ENCODE measurements at regions not wholly inside any gene's neighbourhood (a gene's known extent, or its start where the extent isn't known, plus 50 kb on each side); places are given as distances from the start of the nearest gene placed in this dataset.

DNA sequence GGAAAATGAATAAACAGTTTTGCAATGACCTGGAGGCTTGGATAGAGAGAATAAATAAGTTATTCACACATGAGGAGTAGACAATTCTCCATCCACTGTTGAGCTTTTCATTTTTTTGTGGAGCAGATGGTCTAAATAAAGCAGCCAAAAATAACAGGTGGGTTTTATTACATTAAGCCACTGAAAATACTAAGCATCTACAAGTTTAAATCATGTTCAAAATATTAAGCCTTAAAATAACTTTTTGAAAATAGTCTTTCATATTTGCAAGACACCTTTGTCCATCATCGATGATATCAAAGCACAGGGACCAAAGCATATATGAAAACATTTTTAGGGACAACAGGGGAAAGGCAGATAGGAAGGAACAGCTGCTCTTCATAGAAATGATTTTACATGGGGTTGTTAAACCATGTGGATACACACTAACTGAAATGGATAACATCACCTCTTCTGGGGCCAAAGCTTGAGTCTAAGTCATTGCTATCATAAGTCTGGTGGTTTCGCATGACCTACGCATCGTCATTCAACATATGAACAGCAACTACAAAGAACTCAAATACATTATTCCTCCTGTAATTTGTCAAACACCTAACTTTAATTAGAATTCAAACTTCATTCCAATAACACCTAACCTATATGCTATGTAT lies 197.6 kb upstream of the CHST9 start:
- TF ChIP-seq POLR2A (IDR thresholded peaks at IDR 0.05; ENCODE audit: low read depth, low read length) = no peak
- DNase-seq (ENCODE audit: insufficient read length) (no peak), FAIRE-seq (no peak)

DNA sequence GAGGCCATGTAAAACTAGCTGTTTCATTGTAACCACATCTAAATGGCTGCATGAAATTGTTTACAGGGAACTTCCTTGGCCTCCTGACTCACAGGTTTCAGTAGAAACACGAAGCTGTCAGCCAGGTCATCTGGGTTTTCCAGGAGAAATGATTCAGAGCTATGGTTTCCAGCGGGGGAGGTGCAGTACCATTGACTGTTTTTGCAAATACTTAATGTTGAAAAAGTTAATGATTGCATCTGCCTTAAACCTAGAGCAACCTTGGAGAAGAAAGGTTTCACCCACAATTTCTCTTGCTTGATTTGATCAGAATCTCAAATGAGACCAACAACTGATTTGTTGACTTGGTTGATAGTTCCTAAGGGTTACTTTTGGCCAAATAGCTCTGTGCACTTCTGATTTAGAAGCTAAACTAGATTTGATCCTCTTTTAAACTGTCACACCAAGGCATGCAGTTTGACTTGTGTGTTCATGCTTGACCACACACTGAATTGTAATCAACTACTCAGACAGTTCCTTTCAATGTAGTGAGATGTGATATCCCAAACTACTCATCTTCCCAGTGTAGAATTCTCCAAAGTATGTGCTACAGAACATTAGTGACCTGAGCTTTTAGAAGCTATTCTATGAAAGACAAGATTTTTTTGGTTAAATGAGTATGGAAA lies 193.5 kb upstream of the CHST9 start:
- no peak for TF ChIP-seq POLR2A (IDR thresholded peaks at IDR 0.05; ENCODE audit: low read depth, low read length)
- no peak for TF ChIP-seq TAF1 (IDR thresholded peaks at IDR 0.05; ENCODE audit: borderline replicate concordance, low read depth, low read length)
- no peak for TF ChIP-seq POLR2AphosphoS5 (IDR thresholded peaks at IDR 0.05; ENCODE audit: low read depth, low read length)
- DNase-seq (ENCODE audit: insufficient read length) (no peak), FAIRE-seq (no peak)

DNA sequence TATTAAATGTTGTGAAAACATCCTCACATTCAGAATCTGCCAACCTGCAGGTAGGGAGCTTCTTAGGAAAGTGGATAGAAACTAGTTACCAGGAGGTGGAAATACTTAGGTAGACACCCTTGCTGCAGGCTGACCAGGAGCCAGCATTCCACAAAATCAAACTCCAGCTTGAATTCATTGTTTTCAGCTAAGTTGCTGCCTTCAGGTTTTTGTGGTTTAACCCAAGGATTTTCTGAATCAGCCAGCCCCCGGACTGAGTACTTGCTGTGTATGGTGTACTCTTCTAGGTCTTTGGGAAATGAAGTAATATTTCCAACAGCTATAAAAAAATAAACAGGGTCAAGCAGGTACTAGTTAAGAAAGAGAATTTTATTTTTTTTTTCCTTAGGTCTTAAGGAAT lies 192.1 kb upstream of the CHST9 start:
- DNase-seq (ENCODE audit: insufficient read length) (no peak), FAIRE-seq (no peak)
- TF ChIP-seq TAF1 (IDR thresholded peaks at IDR 0.05; ENCODE audit: borderline replicate concordance, low read depth, low read length) = no peak

GRCh38 chr18:27372386-27372785 lies 187.3 kb upstream of the CHST9 start:
- no peak for DNase-seq (ENCODE audit: insufficient read length)
- FAIRE-seq = no peak
- TF ChIP-seq POLR2A (IDR thresholded peaks at IDR 0.05; ENCODE audit: low read depth, low read length) (no peak), POLR2AphosphoS5 (IDR thresholded peaks at IDR 0.05; ENCODE audit: low read depth, low read length) (no peak), TAF1 (IDR thresholded peaks at IDR 0.05; ENCODE audit: borderline replicate concordance, low read depth, low read length) (no peak)

GRCh38 chr18:27366665-27367064 lies 181.6 kb upstream of the CHST9 start:
- TF ChIP-seq TAF1 (IDR thresholded peaks at IDR 0.05; ENCODE audit: borderline replicate concordance, low read depth, low read length) = no peak
- no peak for DNase-seq (ENCODE audit: insufficient read length)
- FAIRE-seq = no peak

GRCh38 chr18:27366151-27366550 lies 181.0 kb upstream of the CHST9 start:
- no peak for TF ChIP-seq POLR2A (IDR thresholded peaks at IDR 0.05; ENCODE audit: low read depth, low read length)
- TF ChIP-seq TAF1 (IDR thresholded peaks at IDR 0.05; ENCODE audit: borderline replicate concordance, low read depth, low read length) = no peak
- no peak for TF ChIP-seq POLR2AphosphoS5 (IDR thresholded peaks at IDR 0.05; ENCODE audit: low read depth, low read length)
- FAIRE-seq (no peak), DNase-seq (ENCODE audit: insufficient read length) (no peak)

DNA sequence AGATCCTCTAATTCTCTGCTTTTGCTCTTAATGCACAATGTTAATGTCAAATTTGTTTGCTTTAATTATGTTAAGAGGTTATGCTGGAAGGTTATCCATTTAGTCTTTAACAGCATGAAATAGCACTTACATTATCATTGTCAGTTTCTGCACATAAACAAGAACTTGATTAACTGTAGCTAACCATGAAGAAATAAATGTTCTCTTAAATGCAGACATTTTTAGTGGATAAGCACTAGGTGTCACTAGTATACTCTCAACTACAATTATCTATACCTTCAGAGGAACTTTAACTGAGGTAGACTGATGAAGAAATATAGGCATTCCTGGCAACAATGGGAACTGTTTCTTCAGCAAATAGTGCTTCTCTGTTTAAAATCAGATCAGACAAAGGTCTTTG lies 178.8 kb upstream of the CHST9 start:
- TF ChIP-seq TAF1 (IDR thresholded peaks at IDR 0.05; ENCODE audit: borderline replicate concordance, low read depth, low read length) = no peak
- TF ChIP-seq POLR2A (IDR thresholded peaks at IDR 0.05; ENCODE audit: low read depth, low read length) = no peak
- no peak for TF ChIP-seq POLR2AphosphoS5 (IDR thresholded peaks at IDR 0.05; ENCODE audit: low read depth, low read length)
- DNase-seq (ENCODE audit: insufficient read length) (no peak), FAIRE-seq (no peak)

DNA sequence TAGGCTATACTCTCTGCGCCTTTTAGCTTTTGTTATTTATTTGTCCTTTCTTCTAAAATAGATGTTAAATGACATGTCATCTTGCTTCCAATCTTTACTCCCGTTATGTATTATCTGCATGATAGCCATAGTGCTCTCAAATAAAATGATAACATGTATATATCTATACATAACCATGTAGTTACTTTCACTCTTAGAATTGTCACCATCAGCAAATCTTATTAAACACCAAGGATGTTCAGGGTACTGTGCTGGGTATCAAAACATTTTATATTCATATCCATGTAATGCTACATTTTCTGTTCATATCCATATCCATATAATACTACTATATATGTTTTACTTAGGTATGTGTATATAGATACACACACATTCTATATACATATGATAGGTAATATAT lies 176.4 kb upstream of the CHST9 start:
- TF ChIP-seq POLR2AphosphoS5 (IDR thresholded peaks at IDR 0.05; ENCODE audit: low read depth, low read length) (no peak), TAF1 (IDR thresholded peaks at IDR 0.05; ENCODE audit: borderline replicate concordance, low read depth, low read length) (no peak), POLR2A (IDR thresholded peaks at IDR 0.05; ENCODE audit: low read depth, low read length) (no peak)
- DNase-seq (ENCODE audit: insufficient read length) = no peak
- FAIRE-seq = no peak

DNA sequence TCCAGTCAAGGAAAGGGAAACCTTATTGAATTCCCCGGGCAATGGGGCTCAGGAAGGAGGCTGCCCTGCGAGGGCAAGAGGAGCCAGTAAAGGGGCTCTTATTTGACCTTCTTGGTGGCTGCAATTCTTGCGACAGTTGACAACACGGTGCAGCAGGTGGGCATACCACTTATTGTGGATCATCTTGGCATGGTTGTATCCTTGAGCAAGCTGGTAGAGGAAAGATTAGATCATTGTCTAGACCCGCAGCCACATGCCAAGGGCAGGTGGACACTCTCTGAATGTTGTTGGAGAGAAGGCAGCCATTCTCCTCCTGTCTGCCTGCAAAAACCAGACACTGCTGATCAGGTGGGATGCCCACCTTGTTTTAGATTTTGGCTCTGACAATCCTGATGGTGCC lies 170.2 kb upstream of the CHST9 start:
- TF ChIP-seq POLR2AphosphoS5 (IDR thresholded peaks at IDR 0.05; ENCODE audit: low read depth, low read length) = no peak
- TF ChIP-seq POLR2A (IDR thresholded peaks at IDR 0.05; ENCODE audit: low read depth, low read length) = no peak
- TF ChIP-seq TAF1 (IDR thresholded peaks at IDR 0.05; ENCODE audit: borderline replicate concordance, low read depth, low read length) = no peak
- DNase-seq (ENCODE audit: insufficient read length) = no peak
- FAIRE-seq = no peak

GRCh38 chr18:27353273-27353672 lies 168.2 kb upstream of the CHST9 start:
- DNase-seq (ENCODE audit: insufficient read length) = no peak
- no peak for TF ChIP-seq POLR2A (IDR thresholded peaks at IDR 0.05; ENCODE audit: low read depth, low read length)
- TF ChIP-seq TAF1 (IDR thresholded peaks at IDR 0.05; ENCODE audit: borderline replicate concordance, low read depth, low read length) = no peak
- TF ChIP-seq POLR2AphosphoS5 (IDR thresholded peaks at IDR 0.05; ENCODE audit: low read depth, low read length) = no peak
- no peak for FAIRE-seq

- FAIRE-seq (no peak), DNase-seq (ENCODE audit: insufficient read length) (no peak)
- TF ChIP-seq TAF1 (IDR thresholded peaks at IDR 0.05; ENCODE audit: borderline replicate concordance, low read depth, low read length) = no peak
- TF ChIP-seq POLR2A (IDR thresholded peaks at IDR 0.05; ENCODE audit: low read depth, low read length) = no peak
- no peak for TF ChIP-seq POLR2AphosphoS5 (IDR thresholded peaks at IDR 0.05; ENCODE audit: low read depth, low read length)
These were observed 164.3 kb upstream of the CHST9 start for GRCh38 chr18:27349284-27349882.

DNA sequence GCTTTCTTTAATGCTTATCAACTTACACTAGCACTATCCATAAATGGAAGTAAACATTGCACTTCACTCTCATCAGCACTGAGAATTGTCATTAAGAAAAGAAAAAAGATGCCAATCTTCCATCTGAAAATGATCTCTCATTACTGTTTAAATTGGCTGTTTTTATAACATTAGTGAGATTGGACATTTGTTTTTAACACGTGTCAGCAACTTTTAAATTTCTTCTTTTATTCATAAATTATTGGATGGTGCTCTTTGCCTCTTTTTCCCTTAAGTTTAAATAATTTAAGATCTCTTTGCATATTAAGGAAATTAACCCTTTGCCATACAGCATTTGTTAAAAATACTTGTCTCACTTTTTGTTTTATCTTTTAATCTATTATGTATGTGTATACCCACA lies 146.5 kb upstream of the CHST9 start:
- TF ChIP-seq TAF1 (IDR thresholded peaks at IDR 0.05; ENCODE audit: borderline replicate concordance, low read depth, low read length) (no peak), POLR2A (IDR thresholded peaks at IDR 0.05; ENCODE audit: low read depth, low read length) (no peak), POLR2AphosphoS5 (IDR thresholded peaks at IDR 0.05; ENCODE audit: low read depth, low read length) (no peak)
- FAIRE-seq (no peak), DNase-seq (ENCODE audit: insufficient read length) (no peak)

Measured in GM12892 (cell line).